Neural cell (in vitro differentiated cells): ENCODE measurements at regions not wholly inside any gene's neighbourhood (a gene's known extent, or its start where the extent isn't known, plus 50 kb on each side); places are given as distances from the start of the nearest gene placed in this dataset.

Experiments
- H2AFZ ChIP-seq: fragments of 200-600, 300-800 bp; sonication (generic), shearing (Covaris generic); 2 replicates; pipeline ENCODE4 v1.6.0; 2014; ENCODE audit warnings: low read depth, mild to moderate bottlenecking, antibody characterized with exemption, low read length, moderate library complexity
- H3F3A ChIP-seq: fragments of 200-600 bp; shearing (Covaris generic); 2 replicates; pipeline ENCODE4 v1.6.1; 2016; ENCODE audit warnings: mild to moderate bottlenecking, moderate library complexity, mixed read lengths, antibody characterized with exemption, low read length; ENCODE audit not compliant: insufficient read depth, poor library complexity, severe bottlenecking
- H3K27ac ChIP-seq: fragments of 200-600, 300-800 bp; sonication (generic), shearing (Covaris generic); 2 replicates; pipeline ENCODE4 v1.5.1; 2014; ENCODE audit warnings: mild to moderate bottlenecking, low read length, moderate library complexity
- H3K27me3 ChIP-seq: fragments of 300-800, 200-600 bp; sonication (generic), shearing (Covaris generic); 2 replicates; pipeline ENCODE4 v1.6.0; 2014; ENCODE audit warnings: mild to moderate bottlenecking, low read depth, low read length, moderate library complexity; ENCODE audit not compliant: insufficient read depth
- H3K36me3 ChIP-seq: fragments of 300-800, 200-600 bp; sonication (generic), shearing (Covaris generic); 2 replicates; pipeline ENCODE4 v1.5.1; 2014; ENCODE audit warnings: mild to moderate bottlenecking, antibody characterized with exemption, low read length, moderate library complexity; ENCODE audit not compliant: insufficient read depth
- H3K4me2 ChIP-seq: fragments of 300-800, 200-600 bp; sonication (generic), shearing (Covaris generic); 2 replicates; pipeline ENCODE4 v1.6.0; 2014; ENCODE audit warnings: mild to moderate bottlenecking, low read length
- H3K4me3 ChIP-seq: fragments of 300-800, 200-600 bp; sonication (generic), shearing (Covaris generic); 2 replicates; pipeline ENCODE4 v1.5.1; 2014; ENCODE audit warnings: mild to moderate bottlenecking, low read length, moderate library complexity
- H3K79me2 ChIP-seq: fragments of 200-600 bp; shearing (Covaris generic); replicated peaks from 2 replicates; pipeline ENCODE4 v1.6.0; 2014; ENCODE audit warnings: mild to moderate bottlenecking, low read length, moderate library complexity; ENCODE audit not compliant: insufficient read depth
- H3K9ac ChIP-seq: fragments of 300-800, 200-600 bp; sonication (generic), shearing (Covaris generic); 2 replicates; pipeline ENCODE4 v1.6.1; 2016; ENCODE audit warnings: mild to moderate bottlenecking, low read length, mixed read lengths
- H3K9me2 ChIP-seq: fragments of 200-600 bp; shearing (Covaris generic); 2 replicates; pipeline ENCODE4 v1.6.1; 2016; ENCODE audit warnings: mild to moderate bottlenecking, low read length, mixed read lengths; ENCODE audit not compliant: insufficient read depth
- H3K9me3 ChIP-seq: fragments of 200-600, 300-800 bp; sonication (generic), shearing (Covaris generic); 2 replicates; pipeline ENCODE4 v1.6.1; 2016; ENCODE audit warnings: mild to moderate bottlenecking, mixed run types, low read length, moderate library complexity, mixed read lengths
- H4K20me1 ChIP-seq: fragments of 200-600 bp; shearing (Covaris generic); 2 replicates; pipeline ENCODE4 v1.6.1; 2016; ENCODE audit warnings: mild to moderate bottlenecking, mixed run types; ENCODE audit not compliant: insufficient read depth
- EP300 ChIP-seq: fragments of 450-650 bp; conservative IDR thresholded peaks from 2 replicates; pipeline ENCODE4 v1.6.1; 2014; ENCODE audit warnings: antibody characterized with exemption, mild to moderate bottlenecking, moderate library complexity; ENCODE audit not compliant: poor library complexity, severe bottlenecking
- EZH2 ChIP-seq: fragments of 200-600, 300-800 bp; shearing (Covaris generic), sonication (generic); IDR thresholded peaks from 2 replicates; pipeline ENCODE4 v1.6.1; 2014; ENCODE audit warnings: antibody characterized with exemption, low read length, borderline replicate concordance, mild to moderate bottlenecking; ENCODE audit not compliant: insufficient read depth, poor library complexity, severe bottlenecking
- MXI1 ChIP-seq: fragments of 450-650 bp; conservative IDR thresholded peaks from 2 replicates; pipeline ENCODE4 v1.6.1; 2014; ENCODE audit warnings: antibody characterized with exemption, mild to moderate bottlenecking; ENCODE audit not compliant: poor library complexity, severe bottlenecking
- POLR2AphosphoS5 ChIP-seq: IDR thresholded peaks from 2 replicates; pipeline ENCODE4 v1.6.1; 2012
- RAD21 ChIP-seq: fragments of 450-650 bp; conservative IDR thresholded peaks from 2 replicates; pipeline ENCODE4 v1.6.1; 2014; ENCODE audit warnings: antibody characterized with exemption, mild to moderate bottlenecking, moderate library complexity
- SMC3 ChIP-seq: fragments of 450-650 bp; conservative IDR thresholded peaks from 2 replicates; pipeline ENCODE4 v1.6.1; 2014; ENCODE audit warnings: antibody characterized with exemption, mild to moderate bottlenecking, moderate library complexity; ENCODE audit not compliant: poor library complexity
- TAF1 ChIP-seq: IDR thresholded peaks from 2 replicates; pipeline ENCODE4 v1.6.1; 2012; ENCODE audit warnings: low read depth
- TF ChIP-seq, protein P1 (sequence below): IDR thresholded peaks from 2 replicates; pipeline ENCODE4 v1.6.1; 2012; ENCODE audit warnings: borderline replicate concordance
- TF ChIP-seq, protein P2 (sequence below): fragments of 450-650 bp; IDR thresholded peaks from 2 replicates; pipeline ENCODE4 v1.5.1; 2014; ENCODE audit warnings: antibody characterized with exemption, mild to moderate bottlenecking, moderate library complexity; ENCODE audit not compliant: poor library complexity, severe bottlenecking

DNA sequence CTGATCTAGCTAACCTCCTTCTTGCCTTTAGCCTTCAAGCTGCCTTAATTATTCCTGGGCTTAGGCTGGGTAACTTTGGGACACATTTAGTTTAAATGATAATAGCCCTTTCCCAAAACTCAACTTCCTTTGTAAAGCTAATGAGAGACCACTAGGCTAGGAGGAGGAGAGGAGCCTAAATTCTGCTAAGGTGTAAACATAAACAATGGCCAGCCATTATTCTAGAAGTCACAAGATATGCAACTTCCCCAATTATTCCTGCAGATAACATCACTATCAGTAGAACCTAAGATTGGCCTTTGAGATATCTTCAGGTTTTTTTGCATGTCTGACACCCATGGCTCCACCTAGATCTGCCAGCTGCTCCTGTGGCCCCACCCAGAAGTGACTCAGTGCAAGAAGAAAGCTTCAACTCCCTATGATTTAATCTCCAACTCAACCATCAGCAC, 131.2 kb upstream of the FAM20A start:
- Histone ChIP-seq H3K79me2 (no peaks in the 10 kb centered on the region), H3K4me2 (no peak overlapping the region), H3K9ac (no peak overlapping the region), H3F3A (no peaks in the 10 kb centered on the region), H3K27me3 (no peaks in the 10 kb centered on the region), H3K36me3 (no peaks in the 10 kb centered on the region), H3K4me3 (no peak overlapping the region), H3K9me2 (no peaks in the 10 kb centered on the region), H4K20me1 (no peaks in the 10 kb centered on the region), H3K9me3 (no peaks in the 10 kb centered on the region), H2AFZ (no peak overlapping the region), H3K27ac (no peak overlapping the region)
- TF ChIP-seq EP300 (no peak), MXI1 (no peak), SMC3 (no peak), RAD21 (no peak), TAF1 (no peak), EZH2 (no peak), POLR2AphosphoS5 (no peak)
- TF ChIP-seq, protein P1, sequence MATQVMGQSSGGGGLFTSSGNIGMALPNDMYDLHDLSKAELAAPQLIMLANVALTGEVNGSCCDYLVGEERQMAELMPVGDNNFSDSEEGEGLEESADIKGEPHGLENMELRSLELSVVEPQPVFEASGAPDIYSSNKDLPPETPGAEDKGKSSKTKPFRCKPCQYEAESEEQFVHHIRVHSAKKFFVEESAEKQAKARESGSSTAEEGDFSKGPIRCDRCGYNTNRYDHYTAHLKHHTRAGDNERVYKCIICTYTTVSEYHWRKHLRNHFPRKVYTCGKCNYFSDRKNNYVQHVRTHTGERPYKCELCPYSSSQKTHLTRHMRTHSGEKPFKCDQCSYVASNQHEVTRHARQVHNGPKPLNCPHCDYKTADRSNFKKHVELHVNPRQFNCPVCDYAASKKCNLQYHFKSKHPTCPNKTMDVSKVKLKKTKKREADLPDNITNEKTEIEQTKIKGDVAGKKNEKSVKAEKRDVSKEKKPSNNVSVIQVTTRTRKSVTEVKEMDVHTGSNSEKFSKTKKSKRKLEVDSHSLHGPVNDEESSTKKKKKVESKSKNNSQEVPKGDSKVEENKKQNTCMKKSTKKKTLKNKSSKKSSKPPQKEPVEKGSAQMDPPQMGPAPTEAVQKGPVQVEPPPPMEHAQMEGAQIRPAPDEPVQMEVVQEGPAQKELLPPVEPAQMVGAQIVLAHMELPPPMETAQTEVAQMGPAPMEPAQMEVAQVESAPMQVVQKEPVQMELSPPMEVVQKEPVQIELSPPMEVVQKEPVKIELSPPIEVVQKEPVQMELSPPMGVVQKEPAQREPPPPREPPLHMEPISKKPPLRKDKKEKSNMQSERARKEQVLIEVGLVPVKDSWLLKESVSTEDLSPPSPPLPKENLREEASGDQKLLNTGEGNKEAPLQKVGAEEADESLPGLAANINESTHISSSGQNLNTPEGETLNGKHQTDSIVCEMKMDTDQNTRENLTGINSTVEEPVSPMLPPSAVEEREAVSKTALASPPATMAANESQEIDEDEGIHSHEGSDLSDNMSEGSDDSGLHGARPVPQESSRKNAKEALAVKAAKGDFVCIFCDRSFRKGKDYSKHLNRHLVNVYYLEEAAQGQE = no peak
- TF ChIP-seq, protein P2, sequence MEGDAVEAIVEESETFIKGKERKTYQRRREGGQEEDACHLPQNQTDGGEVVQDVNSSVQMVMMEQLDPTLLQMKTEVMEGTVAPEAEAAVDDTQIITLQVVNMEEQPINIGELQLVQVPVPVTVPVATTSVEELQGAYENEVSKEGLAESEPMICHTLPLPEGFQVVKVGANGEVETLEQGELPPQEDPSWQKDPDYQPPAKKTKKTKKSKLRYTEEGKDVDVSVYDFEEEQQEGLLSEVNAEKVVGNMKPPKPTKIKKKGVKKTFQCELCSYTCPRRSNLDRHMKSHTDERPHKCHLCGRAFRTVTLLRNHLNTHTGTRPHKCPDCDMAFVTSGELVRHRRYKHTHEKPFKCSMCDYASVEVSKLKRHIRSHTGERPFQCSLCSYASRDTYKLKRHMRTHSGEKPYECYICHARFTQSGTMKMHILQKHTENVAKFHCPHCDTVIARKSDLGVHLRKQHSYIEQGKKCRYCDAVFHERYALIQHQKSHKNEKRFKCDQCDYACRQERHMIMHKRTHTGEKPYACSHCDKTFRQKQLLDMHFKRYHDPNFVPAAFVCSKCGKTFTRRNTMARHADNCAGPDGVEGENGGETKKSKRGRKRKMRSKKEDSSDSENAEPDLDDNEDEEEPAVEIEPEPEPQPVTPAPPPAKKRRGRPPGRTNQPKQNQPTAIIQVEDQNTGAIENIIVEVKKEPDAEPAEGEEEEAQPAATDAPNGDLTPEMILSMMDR = no peak

DNA sequence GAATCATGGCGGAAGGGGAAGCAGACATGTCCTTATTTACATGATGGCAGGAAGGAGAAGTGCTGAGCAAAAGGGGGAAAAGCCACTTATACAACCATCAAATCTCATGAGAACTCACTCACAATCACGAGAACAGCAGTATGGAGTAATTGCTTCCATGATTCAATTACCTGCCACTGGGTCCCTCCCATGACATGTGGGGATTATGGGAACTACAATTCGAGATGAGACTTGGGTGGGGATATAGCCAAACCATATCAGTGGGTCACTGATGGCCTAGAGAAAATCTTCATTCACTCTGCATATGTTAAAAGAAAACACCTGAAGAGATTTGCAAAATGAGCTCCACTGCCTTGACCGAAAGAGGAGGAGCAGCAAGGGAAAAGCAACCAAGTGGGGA, 130.3 kb upstream of the FAM20A start:
- no peak overlapping the region for H3K4me2 ChIP-seq
- TF ChIP-seq EP300 = no peak
- no peak for TF ChIP-seq MXI1
- no peak for TF ChIP-seq RAD21
- TF ChIP-seq EZH2 = no peak

More for the DNA sequence above, 130.3 kb upstream of the FAM20A start:
- Histone ChIP-seq H4K20me1 (no peaks in the 10 kb centered on the region), H3K27me3 (no peaks in the 10 kb centered on the region), H3F3A (no peaks in the 10 kb centered on the region), H3K9ac (no peak overlapping the region), H2AFZ (no peak overlapping the region), H3K4me3 (no peak overlapping the region), H3K27ac (no peak overlapping the region), H3K9me2 (no peaks in the 10 kb centered on the region), H3K36me3 (no peaks in the 10 kb centered on the region), H3K9me3 (no peaks in the 10 kb centered on the region), H3K79me2 (no peaks in the 10 kb centered on the region)
